Panc1 (cell line): ENCODE measurements at regions not wholly inside any gene's neighbourhood (a gene's known extent, or its start where the extent isn't known, plus 50 kb on each side); places are given as distances from the start of the nearest gene placed in this dataset.

Experiments used
- ATAC-seq: fragments of 200-7000 bp; cut with Tn5 transposase; 2 replicates; pipeline ENCODE4 v1.9.1; 2020; ENCODE audit warnings: mild to moderate bottlenecking, moderate library complexity
- BruUV-seq: library from RNA; stranded (reverse); fragments of 400-500 nt; replicated peaks from 2 replicates; lab custom pipeline; 2021; lab: Mats Ljungman, UMichigan
- CTCF ChIA-PET: fragments of 300-600 bp; sonication (Branson Sonifier 250); formaldehyde crosslinking; loops from one replicate; lab custom pipeline; 2022; ENCODE audit warnings: antibody characterized with exemption; lab: Charles Lee
- POLR2A ChIA-PET: fragments of 300-600 bp; sonication (Branson Sonifier 250); formaldehyde crosslinking; loops from one replicate; lab custom pipeline; 2022; ENCODE audit warnings: antibody characterized with exemption; lab: Charles Lee
- DNase-seq: peaks from one replicate; pipeline ENCODE4 v3.0.0-alpha.2; 2010; ENCODE audit warnings: low read depth, low spot score
- H3K27ac ChIP-seq: 2 replicates; pipeline ENCODE4 v1.5.1; 2011; ENCODE audit warnings: mild to moderate bottlenecking, low read length, inconsistent platforms
- H3K27me3 ChIP-seq: fragments of 200-500 bp; sonication (Bioruptor generic); 2 replicates; pipeline ENCODE4 v1.6.0; 2014; ENCODE audit warnings: low read length, inconsistent platforms; ENCODE audit not compliant: control insufficient read depth, insufficient read depth
- H3K36me3 ChIP-seq: fragments of 200-500 bp; sonication (Bioruptor generic); 2 replicates; pipeline ENCODE4 v1.5.1; 2014; ENCODE audit warnings: inconsistent platforms, mild to moderate bottlenecking, low read length, moderate library complexity; ENCODE audit not compliant: control insufficient read depth, insufficient read depth
- H3K4me1 ChIP-seq: 2 replicates; pipeline ENCODE4 v1.5.1; 2011; ENCODE audit warnings: inconsistent platforms, mild to moderate bottlenecking, low read length, moderate library complexity; ENCODE audit not compliant: control insufficient read depth, insufficient read depth
- H3K4me3 ChIP-seq, 2 experiments: 2 replicates each; pipeline ENCODE4 v1.5.1; 2011 to 2012; ENCODE audit warnings: low read depth in 2 of 2, low read length in 2 of 2, mild to moderate bottlenecking in 2 of 2, inconsistent platforms in 1 of 2, moderate library complexity in 1 of 2
- H3K9me3 ChIP-seq: fragments of 200-500 bp; sonication (Bioruptor generic); 2 replicates; pipeline ENCODE4 v1.5.1; 2014; ENCODE audit warnings: low read depth, mild to moderate bottlenecking, inconsistent platforms, low read length, moderate library complexity; ENCODE audit not compliant: control insufficient read depth, insufficient read depth
- CTCF ChIP-seq: fragments of 450-650 bp; IDR thresholded peaks from 2 replicates; pipeline ENCODE4 v1.5.1; 2017; ENCODE audit warnings: mild to moderate bottlenecking
- POLR2AphosphoS5 ChIP-seq: IDR thresholded peaks from 2 replicates; pipeline ENCODE4 v1.6.1; 2012; ENCODE audit warnings: mild to moderate bottlenecking, low read depth, low read length, moderate library complexity
- REST ChIP-seq, 2 experiments: IDR thresholded peaks; 2 replicates each; pipeline ENCODE4 v1.6.1; 2011 to 2012; ENCODE audit warnings: low read depth in 2 of 2, control low read depth in 1 of 2, low read length in 1 of 2, mild to moderate bottlenecking in 1 of 2, moderate library complexity in 1 of 2; ENCODE audit not compliant: insufficient read depth in 1 of 2
- SIN3A ChIP-seq: IDR thresholded peaks from 2 replicates; pipeline ENCODE4 v1.6.1; 2012; ENCODE audit warnings: low read depth, mild to moderate bottlenecking, low read length, moderate library complexity, borderline replicate concordance; ENCODE audit not compliant: insufficient read depth
- TCF7L2 ChIP-seq: IDR thresholded peaks from 2 replicates; pipeline ENCODE4 v1.6.1; 2011; ENCODE audit warnings: mild to moderate bottlenecking, low read depth, low read length, inconsistent platforms
- in situ Hi-C: cut with HindIII; loops from 2 replicates; pipeline ENCODE4 v1.10.0; 2016; ENCODE audit warnings: low sequenced_read_pairs, low pct_unique_long_range_greater_than_20kb
- intact Hi-C: fragments of 100-400 bp; cut with micrococcal nuclease; formaldehyde crosslinking; loops from one replicate; pipeline ENCODE4 v1.10.0; 2022; ENCODE audit not compliant: unreplicated experiment

GRCh38 chr1:221327954-221328353 lies 413.9 kb downstream of the DUSP10 start:
- BruUV-seq = no TSS peak
- in situ Hi-C loops = no loop called here
- no peak overlapping the region for H3K4me3 ChIP-seq
- no peak for ATAC-seq
- no peak overlapping the region for H3K27ac ChIP-seq
- DNase-seq = no peak
- intact Hi-C loops = no loop called here
- TF ChIP-seq TCF7L2 = no peak
- TF ChIP-seq REST (IDR thresholded peaks at IDR 0.05; ENCODE audit: insufficient read depth in 1 of 2, low read depth in 2 of 2, low read length in 1 of 2) = no peak
- no peak for TF ChIP-seq SIN3A
- TF ChIP-seq CTCF = no peak
- TF ChIP-seq POLR2AphosphoS5 = no peak
- H3K36me3 ChIP-seq = no peaks in the 10 kb centered on the region
- no peaks in the 10 kb centered on the region for H3K4me1 ChIP-seq
- ChIA-PET CTCF (no interaction called here), POLR2A (no interaction called here)
- H3K27me3 ChIP-seq = no peaks in the 10 kb centered on the region
- peaks cover 10% of the 10 kb centered on the region; the same call in 1 of the 2 replicates for H3K9me3 ChIP-seq

- ChIA-PET CTCF (no interaction called here), POLR2A (no interaction called here)
- no peak for ATAC-seq
- intact Hi-C loops (no loop called here), in situ Hi-C loops (no loop called here)
- Histone ChIP-seq H3K9me3 (peaks cover 10% of the 10 kb centered on the region; the same call in 1 of the 2 replicates), H3K4me3 (no peak overlapping the region), H3K27ac (no peak overlapping the region), H3K36me3 (no peaks in the 10 kb centered on the region), H3K27me3 (no peaks in the 10 kb centered on the region), H3K4me1 (no peaks in the 10 kb centered on the region)
- BruUV-seq = no TSS peak
- no peak for TF ChIP-seq TCF7L2
- no peak for TF ChIP-seq POLR2AphosphoS5
- no peak for TF ChIP-seq SIN3A
- TF ChIP-seq REST (IDR thresholded peaks at IDR 0.05; ENCODE audit: insufficient read depth in 1 of 2, low read depth in 2 of 2, low read length in 1 of 2) = no peak
- TF ChIP-seq CTCF = no peak
- no peak for DNase-seq
These were observed 413.5 kb downstream of the DUSP10 start for GRCh38 chr1:221328371-221328770.
